ENCODE measurements at regions not wholly inside any gene's neighbourhood (a gene's known extent, or its start where the extent isn't known, plus 50 kb on each side); places are given as distances from the start of the nearest gene placed in this dataset.
A peak's percentile ranks its signal among the peaks of the same experiment; 100 is the strongest.

GRCh38 chr12:75705749-75706711 is 194.6 kb upstream of the KRR1 start:
- H3K4me3 ChIP-seq, result no peak overlapping the region
- no peaks in the 10 kb centered on the region for H3K9me3 ChIP-seq
- TF ChIP-seq POLR2A (IDR thresholded peaks at IDR 0.05), result no peak
- peak in 1 of 2 donors; percentile 42 for TF ChIP-seq EP300 (IDR thresholded peaks at IDR 0.05)
- TF ChIP-seq CTCF (IDR thresholded peaks at IDR 0.05), result no peak
- 15 to 25% methylated on average over 8 of the region's 8 CpGs for WGBS, 2 donors
- H3K4me1 ChIP-seq, result peaks cover 0 to 35% (median 4%) of the 10 kb centered on the region in 4 donors
- peak overlapping the region in 1 of 4 donors; percentile 49 for H3K27ac ChIP-seq
- no peaks in the 10 kb centered on the region for H3K36me3 ChIP-seq
- peak in 1 of 2 donors; percentile 31 for DNase-seq (ENCODE audit: low spot score in 2 of 2)
- H3K27me3 ChIP-seq, result no peaks in the 10 kb centered on the region

GRCh38 chr12:75704664-75705063 is 193.3 kb upstream of the KRR1 start:
- TF ChIP-seq EP300 (IDR thresholded peaks at IDR 0.05) (no peak), POLR2A (IDR thresholded peaks at IDR 0.05) (no peak), CTCF (IDR thresholded peaks at IDR 0.05) (no peak)
- peaks cover 0 to 31% (median 4%) of the 10 kb centered on the region in 4 donors for H3K4me1 ChIP-seq
- 68 to 77% methylated on average over 6 of the region's 6 CpGs for WGBS, 2 donors
- no peaks in the 10 kb centered on the region for H3K9me3 ChIP-seq
- DNase-seq (ENCODE audit: low spot score in 2 of 2), result no peak
- no peaks in the 10 kb centered on the region for H3K27me3 ChIP-seq
- no peaks in the 10 kb centered on the region for H3K36me3 ChIP-seq
- no peak overlapping the region for H3K27ac ChIP-seq
- H3K4me3 ChIP-seq, result no peak overlapping the region

- no peak for TF ChIP-seq POLR2A (IDR thresholded peaks at IDR 0.05)
- TF ChIP-seq EP300 (IDR thresholded peaks at IDR 0.05), result no peak
- TF ChIP-seq CTCF (IDR thresholded peaks at IDR 0.05), result no peak
- Histone ChIP-seq H3K4me1 (peaks cover 0 to 28% (median 4%) of the 10 kb centered on the region in 4 donors), H3K9me3 (no peaks in the 10 kb centered on the region), H3K36me3 (no peaks in the 10 kb centered on the region), H3K4me3 (no peak overlapping the region), H3K27me3 (no peaks in the 10 kb centered on the region), H3K27ac (no peak overlapping the region)
- no peak for DNase-seq (ENCODE audit: low spot score in 2 of 2)
- WGBS, 2 donors, result 64 to 68% methylated on average over 3 of the region's 3 CpGs
Measured at GRCh38 chr12:75704208-75704607, 192.8 kb upstream of the KRR1 start.

- Histone ChIP-seq H3K9me3 (no peaks in the 10 kb centered on the region), H3K4me1 (peaks cover 0 to 26% (median 4%) of the 10 kb centered on the region in 4 donors), H3K4me3 (no peak overlapping the region), H3K27ac (no peak overlapping the region), H3K36me3 (no peaks in the 10 kb centered on the region), H3K27me3 (no peaks in the 10 kb centered on the region)
- no peak for DNase-seq (ENCODE audit: low spot score in 2 of 2)
- TF ChIP-seq POLR2A (IDR thresholded peaks at IDR 0.05), result no peak
- no peak for TF ChIP-seq CTCF (IDR thresholded peaks at IDR 0.05)
- no peak for TF ChIP-seq EP300 (IDR thresholded peaks at IDR 0.05)
Measured at GRCh38 chr12:75703131-75703530, 191.7 kb upstream of the KRR1 start.

- H3K4me3 ChIP-seq, result no peak overlapping the region
- no peaks in the 10 kb centered on the region for H3K27me3 ChIP-seq
- WGBS, 2 donors, result 51 to 53% methylated on average over 5 of the region's 5 CpGs
- no peak for DNase-seq (ENCODE audit: low spot score in 2 of 2)
- no peak for TF ChIP-seq CTCF (IDR thresholded peaks at IDR 0.05)
- no peak for TF ChIP-seq POLR2A (IDR thresholded peaks at IDR 0.05)
- TF ChIP-seq EP300 (IDR thresholded peaks at IDR 0.05), result no peak
- H3K27ac ChIP-seq, result no peak overlapping the region
- H3K9me3 ChIP-seq, result no peaks in the 10 kb centered on the region
- no peaks in the 10 kb centered on the region for H3K36me3 ChIP-seq
- H3K4me1 ChIP-seq, result peaks cover 0 to 21% (median 4%) of the 10 kb centered on the region in 4 donors
Measured at GRCh38 chr12:75702477-75703093, 191.2 kb upstream of the KRR1 start.
